COR-L47 (cell line): ENCODE measurements at regions not wholly inside any gene's neighbourhood (a gene's known extent, or its start where the extent isn't known, plus 50 kb on each side); places are given as distances from the start of the nearest gene placed in this dataset.

Experiments
- DNase-seq: peaks from one replicate; lab custom pipeline; 2025; lab: John Stamatoyannopoulos, UW

GRCh38 chr10:118537623-118538022 lies 57.8 kb downstream of the PRLHR start:
- no peak for DNase-seq

DNA sequence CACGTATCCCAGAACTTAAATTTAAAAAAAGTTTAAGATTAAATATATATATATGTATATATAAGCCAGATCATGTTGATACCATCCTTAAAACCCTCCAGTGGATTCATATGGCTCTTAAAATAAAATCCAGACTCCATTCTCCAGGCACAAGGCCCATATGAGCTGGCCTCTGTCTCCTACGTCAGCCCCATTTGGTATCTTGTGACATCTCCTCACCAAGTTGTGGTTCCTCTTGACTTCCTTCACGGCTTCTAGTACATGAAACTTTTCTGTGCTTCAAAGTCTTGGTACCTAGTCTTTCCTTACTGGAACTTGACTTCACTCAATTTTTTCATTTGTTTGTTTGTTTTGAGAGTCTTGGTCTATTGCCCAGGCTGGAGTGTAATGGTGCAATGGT lies 61.3 kb downstream of the PRLHR start:
- DNase-seq, result no peak

GRCh38 chr10:118531105-118531852 lies 64.2 kb downstream of the PRLHR start:
- DNase-seq, result no peak

GRCh38 chr10:118528426-118528825 lies 67.0 kb downstream of the PRLHR start:
- DNase-seq, result no peak

DNA sequence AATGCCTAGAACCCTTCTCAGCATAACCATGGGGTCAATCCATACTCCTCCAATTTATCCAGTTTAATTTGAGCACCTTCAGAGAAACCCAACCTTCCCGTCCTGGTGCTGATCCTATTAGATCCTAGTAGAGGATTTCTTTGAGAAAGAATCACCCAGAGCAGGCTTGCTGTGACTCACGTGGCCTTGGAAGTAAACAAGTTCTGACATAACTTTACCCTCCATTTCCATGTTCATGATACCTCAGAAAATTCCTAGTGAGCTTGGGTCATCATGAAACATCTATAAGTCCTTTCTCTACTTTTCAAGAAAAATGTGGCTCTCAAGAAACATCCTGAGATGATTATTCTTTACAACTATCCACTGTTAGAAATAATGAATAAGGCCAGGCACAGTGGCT lies 71.7 kb downstream of the PRLHR start:
- no peak for DNase-seq

- DNase-seq, result peak; percentile 4
Measured at GRCh38 chr10:118522791-118523498, 72.5 kb downstream of the PRLHR start.

DNA sequence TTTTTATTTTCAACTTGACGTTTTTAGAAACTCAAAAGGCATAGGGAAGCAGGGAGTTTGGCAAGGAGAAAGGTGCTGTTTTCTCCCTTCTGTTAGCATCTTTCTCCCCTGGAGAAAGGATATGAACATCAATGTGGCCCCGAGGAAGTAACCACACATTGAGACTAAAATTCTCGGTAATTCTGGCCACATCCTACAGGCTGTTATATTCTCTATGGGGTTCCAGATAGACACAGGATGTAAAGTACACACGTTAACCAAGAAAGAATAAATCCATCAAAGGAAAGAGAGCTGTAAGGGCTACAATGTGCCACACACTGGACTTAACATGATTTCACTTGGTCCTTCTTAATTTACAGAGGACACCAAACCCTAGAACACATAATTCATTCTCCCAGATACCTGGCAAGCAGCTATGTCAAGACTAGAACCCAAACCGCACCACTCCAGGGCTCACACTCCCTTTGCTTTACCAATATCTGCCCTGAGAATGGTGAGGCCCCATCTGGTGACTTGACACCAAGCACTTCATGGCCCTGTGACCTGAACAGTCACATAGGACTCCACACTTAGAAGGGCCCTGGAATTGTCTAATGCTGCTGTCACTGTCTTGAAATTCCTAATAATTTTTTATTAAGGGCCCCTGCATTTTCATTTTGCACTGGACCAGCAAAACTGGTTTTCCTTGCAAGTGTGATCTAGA lies 73.9 kb downstream of the PRLHR start:
- DNase-seq, result no peak

DNA sequence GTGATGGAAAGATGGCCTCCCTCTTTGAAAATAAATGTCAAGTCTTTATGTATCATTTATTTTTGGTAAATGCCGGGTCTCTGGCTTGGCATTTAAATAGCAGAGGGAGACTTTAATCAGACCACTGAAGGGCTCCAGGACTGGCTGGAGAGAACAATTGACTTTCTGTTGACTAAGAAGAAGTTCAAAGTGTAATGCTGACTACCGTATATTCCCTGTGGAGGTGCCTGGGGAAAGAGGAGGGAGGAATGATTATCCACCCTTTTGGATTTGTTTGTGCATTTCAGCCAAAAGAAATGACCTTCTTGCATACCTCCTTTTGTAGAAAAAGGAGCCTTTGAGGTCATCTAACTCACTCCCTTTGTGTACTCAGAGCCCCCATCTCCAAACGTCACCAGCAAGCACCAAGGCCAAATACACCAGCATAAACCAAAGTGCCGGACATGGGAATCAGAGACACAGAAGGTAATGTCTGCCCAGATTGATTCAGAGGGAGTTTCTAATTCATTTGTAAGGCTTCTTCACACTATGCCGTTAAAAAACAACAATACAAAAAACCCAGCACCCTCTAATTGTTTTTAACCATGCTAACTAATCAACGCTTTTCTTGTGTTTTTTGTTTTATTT lies 75.2 kb downstream of the PRLHR start:
- no peak for DNase-seq

- no peak for DNase-seq
Measured at GRCh38 chr10:118518095-118518494, 77.4 kb downstream of the PRLHR start.

- no peak for DNase-seq
Measured at GRCh38 chr10:118516716-118517115, 78.7 kb downstream of the PRLHR start.

- DNase-seq, result no peak
Measured at GRCh38 chr10:118513174-118513573, 82.3 kb downstream of the PRLHR start.

DNA sequence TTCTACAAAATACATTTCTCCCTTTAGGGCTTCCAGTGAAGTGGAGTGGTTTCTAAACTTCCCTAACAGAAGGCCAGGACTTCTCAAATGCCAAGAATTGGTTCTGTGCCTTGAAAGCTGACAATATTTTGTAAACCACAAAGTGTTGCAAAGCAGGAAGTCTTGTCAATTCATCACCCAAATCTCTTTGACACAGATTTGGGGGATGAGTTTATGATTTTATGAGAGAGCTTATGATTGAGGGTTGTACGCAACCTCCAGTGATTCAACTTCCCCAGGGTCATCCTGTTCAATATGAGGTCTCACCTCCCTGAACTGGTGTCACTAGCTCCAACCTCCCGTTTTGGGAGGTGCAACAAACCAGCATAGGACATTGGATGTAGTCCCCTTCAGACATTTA lies 83.7 kb downstream of the PRLHR start:
- DNase-seq, result no peak

GRCh38 chr10:118508863-118509262 lies 86.6 kb downstream of the PRLHR start:
- no peak for DNase-seq

DNA sequence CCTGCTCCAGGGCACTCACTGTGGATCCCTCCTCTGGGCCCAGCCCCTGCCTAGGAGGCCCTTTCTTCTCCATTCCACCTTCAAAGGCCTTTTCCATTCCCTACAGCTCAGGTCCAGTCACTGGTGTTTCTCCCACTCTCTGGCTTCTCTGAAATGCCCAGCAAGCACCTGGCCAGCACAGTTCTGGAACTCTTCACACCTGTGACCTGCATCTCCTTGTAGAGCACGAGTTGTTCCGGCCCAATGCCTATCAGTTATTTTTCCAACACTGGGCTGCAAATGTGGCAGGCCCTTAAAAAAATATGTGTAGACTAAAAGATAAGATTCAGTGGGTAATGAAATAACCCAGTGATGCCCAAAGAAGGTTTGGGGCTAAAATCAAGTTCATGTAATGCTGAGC lies 87.1 kb downstream of the PRLHR start:
- no peak for DNase-seq

DNA sequence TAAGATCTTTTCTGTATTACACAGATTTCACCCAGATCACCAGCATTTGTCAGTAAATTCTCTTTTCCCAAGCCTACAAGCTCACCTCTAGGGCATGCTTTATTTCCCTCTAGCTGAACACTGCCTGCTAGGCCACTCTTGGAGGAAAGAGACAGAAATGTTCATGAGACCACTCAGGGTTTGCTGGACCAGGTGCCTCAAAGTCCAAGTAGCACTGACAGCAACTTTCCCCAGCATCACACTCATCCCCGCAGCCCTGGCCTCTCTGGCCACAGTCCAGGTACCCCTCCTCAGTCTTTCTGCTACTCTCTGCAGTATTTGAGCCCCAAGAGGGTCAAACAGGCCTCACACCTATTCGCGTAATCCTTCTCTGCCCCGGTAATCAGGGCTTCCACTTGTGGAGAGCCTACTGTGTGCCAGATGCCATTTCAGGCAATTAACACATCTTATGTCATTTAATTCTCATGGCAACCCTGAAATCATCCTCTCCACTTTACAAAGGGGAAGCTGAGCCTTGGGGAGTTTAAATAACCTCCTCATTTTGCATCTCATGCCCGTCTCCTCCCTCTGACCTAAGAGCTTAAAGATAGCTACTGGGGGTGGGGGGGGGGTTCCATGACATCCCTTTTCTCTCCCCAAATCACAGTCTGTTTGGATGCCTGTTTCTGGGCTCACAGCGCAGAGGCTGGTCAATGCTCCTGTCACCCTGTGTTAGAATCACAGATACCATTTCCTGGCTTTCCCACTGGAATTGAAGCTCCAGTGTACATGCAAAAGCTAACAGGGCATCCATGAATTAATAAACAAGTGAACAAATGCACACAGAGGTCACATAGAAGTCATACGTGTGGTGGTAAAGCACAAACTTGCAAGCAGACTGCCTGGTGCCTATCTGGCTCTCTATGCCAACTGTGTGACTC lies 88.5 kb downstream of the PRLHR start:
- no peak for DNase-seq

GRCh38 chr10:118505363-118505762 lies 90.1 kb downstream of the PRLHR start:
- no peak for DNase-seq

DNA sequence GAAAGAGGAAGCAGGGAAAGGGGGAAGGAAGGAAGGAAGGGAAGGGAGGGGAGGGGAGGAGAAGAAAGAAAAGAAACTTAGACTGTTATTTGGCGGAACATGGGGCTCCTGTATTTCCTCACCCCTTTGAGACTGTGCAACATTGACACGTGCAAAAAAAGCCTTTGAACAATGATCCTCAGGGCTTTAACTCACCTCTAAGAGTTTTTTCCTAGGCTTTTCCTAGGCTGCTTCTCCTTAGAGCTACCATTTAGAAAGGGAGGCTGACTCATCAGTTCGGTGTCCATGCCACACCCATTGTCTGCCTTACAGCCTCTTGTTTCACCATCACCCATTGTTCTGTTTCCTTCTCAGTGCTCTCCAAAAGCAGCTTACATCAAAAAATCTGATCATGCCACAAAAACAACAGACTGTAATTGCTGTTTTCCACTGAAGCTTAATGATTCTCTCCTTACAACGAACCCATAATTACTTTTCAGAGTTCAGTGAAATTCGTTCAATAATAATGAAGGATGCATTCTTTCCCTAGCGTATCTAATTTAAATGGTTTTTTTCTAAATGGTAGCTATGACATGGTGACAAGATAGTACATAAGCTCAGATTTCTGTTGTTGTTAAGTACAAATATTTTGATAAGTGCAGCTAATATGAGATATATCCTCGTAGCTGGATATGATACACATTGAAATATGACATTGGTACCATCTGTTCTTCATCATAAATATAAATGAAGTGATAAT lies 90.8 kb downstream of the PRLHR start:
- DNase-seq, result no peak

DNA sequence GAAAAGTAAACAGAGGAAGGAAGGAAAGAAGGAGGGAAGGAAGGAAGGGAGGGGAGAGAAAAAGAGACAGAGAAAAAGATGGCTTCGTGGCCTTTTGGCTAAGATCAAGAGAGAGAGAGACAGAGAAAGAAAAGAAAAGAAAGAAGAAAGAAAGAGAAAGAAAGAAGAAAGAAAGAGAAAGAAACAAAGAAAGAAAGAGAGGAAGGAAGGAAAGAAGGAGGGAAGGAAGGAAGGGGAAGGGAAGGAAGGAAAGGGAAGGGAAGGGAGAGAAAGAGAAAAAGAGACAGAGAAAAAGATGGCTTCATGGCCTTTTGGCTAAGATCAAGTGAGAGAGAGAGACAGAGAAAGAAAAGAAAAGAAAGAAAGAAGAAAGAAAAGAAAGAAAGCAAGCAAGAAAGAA lies 91.4 kb downstream of the PRLHR start:
- DNase-seq, result no peak

GRCh38 chr10:118503192-118503591 lies 92.3 kb downstream of the PRLHR start:
- no peak for DNase-seq

DNA sequence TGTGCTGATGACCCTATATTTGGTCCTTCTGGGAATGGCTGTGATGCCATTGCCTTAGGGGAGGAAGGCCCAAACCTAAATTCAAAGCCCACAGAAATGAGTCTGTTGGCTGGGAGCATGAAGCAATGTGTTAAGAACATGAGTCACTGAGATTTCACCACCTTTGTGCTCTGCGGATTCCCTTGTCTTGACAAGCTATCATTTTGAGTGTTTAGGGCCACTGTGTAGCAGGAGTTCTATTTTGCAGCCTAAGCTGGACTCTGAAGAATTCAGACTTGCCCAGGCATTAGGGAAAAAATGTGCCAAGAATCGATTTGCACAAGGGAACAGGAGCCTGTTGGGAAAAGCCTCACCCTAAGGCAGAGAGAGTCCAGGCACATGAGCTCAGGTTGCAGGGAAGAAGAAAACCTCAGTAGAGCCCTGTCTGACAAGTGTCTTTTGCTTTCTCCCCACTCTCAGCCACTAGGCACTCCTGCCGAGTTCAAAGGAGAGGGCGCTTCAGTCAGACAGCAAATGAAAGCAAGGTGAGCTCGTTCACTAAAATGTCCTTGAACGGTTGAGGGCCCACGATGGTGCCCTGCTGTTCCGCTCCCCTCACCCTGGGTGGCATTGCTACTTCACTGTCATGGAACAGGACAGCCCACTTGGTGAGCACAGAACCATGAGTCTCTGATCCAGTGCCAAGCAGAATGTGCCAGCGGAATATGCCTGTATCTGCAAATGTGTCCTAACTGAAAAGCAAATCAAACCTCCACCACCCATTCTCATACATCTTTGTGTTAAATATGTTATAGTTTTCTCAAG lies 93.6 kb downstream of the PRLHR start:
- DNase-seq, result no peak
